ENCODE measurements at regions not wholly inside any gene's neighbourhood (a gene's known extent, or its start where the extent isn't known, plus 50 kb on each side); places are given as distances from the start of the nearest gene placed in this dataset.
"Not testable (repeated sequence)": the region's sequence is repeated elsewhere in the genome, so short reads cannot be mapped to it uniquely, and the experiment has no call there.

DNA sequence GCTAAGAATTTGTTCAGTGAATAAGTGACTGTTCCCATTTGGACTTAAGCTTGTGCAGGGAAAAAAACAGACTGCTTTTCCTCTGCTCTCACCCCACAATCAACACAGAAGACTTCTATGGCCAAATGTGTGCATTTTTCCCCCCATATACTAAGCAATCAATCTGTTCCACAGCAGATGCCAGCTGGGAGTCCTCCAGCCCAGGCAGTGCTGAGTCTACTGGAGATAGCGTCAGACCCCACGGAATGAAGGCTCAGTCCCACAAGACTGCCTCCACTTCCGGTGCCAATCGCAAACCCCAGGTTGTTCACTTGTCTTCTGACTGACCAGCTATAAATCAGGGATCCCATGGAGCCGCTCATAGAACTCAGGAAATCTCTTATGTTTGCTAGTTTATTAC lies 69.5 kb upstream of the ANKRD10 start:
- Histone ChIP-seq H3K4me3 (ENCODE audit: low read length in 2 of 2) (no peak overlapping the region), H3K9me3 (ENCODE audit: control insufficient read depth, low read length) (no peaks in the 10 kb centered on the region), H3K27ac (ENCODE audit: low read depth in 1 of 2, low read length in 2 of 2) (no peak overlapping the region), H3K4me1 (ENCODE audit: control insufficient read depth in 1 of 2, insufficient read depth in 2 of 2, low read length in 2 of 2) (no peaks in the 10 kb centered on the region), H3K36me3 (ENCODE audit: control insufficient read depth in 1 of 2, insufficient read depth in 2 of 2, low read length in 1 of 2) (no peaks in the 10 kb centered on the region), H3K27me3 (ENCODE audit: control insufficient read depth in 1 of 2, insufficient read depth in 2 of 2, low read length in 1 of 2) (no peaks in the 10 kb centered on the region)
- WGBS, 2 donors, result 49 to 50% methylated on average over 5 of the region's 5 CpGs
- DNase-seq (no peak), ATAC-seq (ENCODE audit: low FRiP score) (no peak)
- intact Hi-C loops (cut with DNase I), result no loop called here

DNA sequence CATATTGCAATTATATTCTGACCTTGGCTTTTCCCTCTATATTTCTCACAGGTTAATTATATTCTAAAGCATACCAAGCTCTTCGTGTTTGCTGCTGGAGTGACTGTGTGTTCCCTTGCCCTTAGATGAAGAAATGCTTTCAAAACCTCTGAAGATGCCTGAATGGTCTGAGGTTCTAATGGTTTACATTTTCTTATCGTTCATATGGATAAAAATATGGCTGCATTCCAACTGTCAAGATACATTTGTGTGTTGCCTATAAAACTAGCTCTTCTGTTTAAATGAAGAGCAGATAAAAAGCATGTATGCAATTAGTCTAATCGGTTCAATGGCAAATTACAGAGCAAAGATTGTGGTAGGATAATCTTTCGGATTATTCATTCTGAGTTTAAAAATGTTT lies 68.4 kb upstream of the ANKRD10 start:
- Histone ChIP-seq H3K27me3 (ENCODE audit: control insufficient read depth in 1 of 2, insufficient read depth in 2 of 2, low read length in 1 of 2) (no peaks in the 10 kb centered on the region), H3K36me3 (ENCODE audit: control insufficient read depth in 1 of 2, insufficient read depth in 2 of 2, low read length in 1 of 2) (no peaks in the 10 kb centered on the region), H3K4me3 (ENCODE audit: low read length in 2 of 2) (no peak overlapping the region), H3K9me3 (ENCODE audit: control insufficient read depth, low read length) (no peaks in the 10 kb centered on the region), H3K4me1 (ENCODE audit: control insufficient read depth in 1 of 2, insufficient read depth in 2 of 2, low read length in 2 of 2) (no peaks in the 10 kb centered on the region), H3K27ac (ENCODE audit: low read depth in 1 of 2, low read length in 2 of 2) (no peak overlapping the region)
- ATAC-seq (ENCODE audit: low FRiP score) (no peak), DNase-seq (no peak)
- intact Hi-C loops (cut with DNase I), result no loop called here
- 65 to 68% methylated on average over 4 of the region's 4 CpGs for WGBS, 2 donors

DNA sequence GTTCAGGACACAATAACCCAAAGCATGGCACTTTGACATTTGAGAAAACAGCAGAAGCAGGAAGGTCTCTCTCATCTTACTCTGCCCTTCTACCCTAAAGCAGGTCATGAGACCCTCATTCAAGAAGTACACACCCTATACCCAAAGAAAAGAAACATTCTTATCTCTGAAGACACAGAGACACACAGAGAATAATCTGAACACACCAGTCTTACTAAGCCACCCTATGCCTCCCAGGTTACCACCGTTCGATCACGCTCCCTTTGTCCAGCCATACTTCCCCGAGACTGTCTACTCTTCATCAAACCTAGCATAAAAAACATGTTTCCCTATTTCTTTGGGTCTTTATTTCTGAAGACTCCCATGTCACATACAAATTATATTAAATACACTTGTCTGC lies 66.5 kb upstream of the ANKRD10 start:
- no peaks in the 10 kb centered on the region for H3K4me1 ChIP-seq (ENCODE audit: control insufficient read depth in 1 of 2, insufficient read depth in 2 of 2, low read length in 2 of 2)
- H3K9me3 ChIP-seq (ENCODE audit: control insufficient read depth, low read length), result no peaks in the 10 kb centered on the region
- no peaks in the 10 kb centered on the region for H3K36me3 ChIP-seq (ENCODE audit: control insufficient read depth in 1 of 2, insufficient read depth in 2 of 2, low read length in 1 of 2)
- intact Hi-C loops (cut with DNase I), result no loop called here
- no peaks in the 10 kb centered on the region for H3K27me3 ChIP-seq (ENCODE audit: control insufficient read depth in 1 of 2, insufficient read depth in 2 of 2, low read length in 1 of 2)
- 88 to 91% methylated on average over 4 of the region's 4 CpGs for WGBS, 2 donors
- no peak overlapping the region for H3K27ac ChIP-seq (ENCODE audit: low read depth in 1 of 2, low read length in 2 of 2)
- no peak for DNase-seq
- no peak overlapping the region for H3K4me3 ChIP-seq (ENCODE audit: low read length in 2 of 2)
- no peak for ATAC-seq (ENCODE audit: low FRiP score)

DNA sequence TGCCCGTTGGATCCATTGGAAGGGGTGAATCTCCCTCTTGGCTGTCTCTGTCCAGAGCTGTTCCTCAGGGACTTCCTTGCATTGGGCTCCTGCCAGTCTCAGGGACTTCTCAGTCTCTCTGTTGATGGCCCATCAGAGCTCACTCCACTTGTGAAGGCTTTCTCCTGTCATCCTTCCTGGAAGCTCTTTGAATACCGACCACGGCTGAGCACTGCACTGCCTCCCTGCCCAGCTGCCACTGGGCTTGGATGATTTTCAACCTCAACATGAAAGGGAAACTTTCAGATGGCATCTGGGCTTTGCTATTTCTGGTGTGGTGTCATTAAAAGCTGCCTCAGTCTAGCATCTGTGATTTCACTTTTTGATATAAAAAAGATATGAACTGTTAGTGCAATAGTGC lies 66.1 kb upstream of the ANKRD10 start:
- Histone ChIP-seq H3K9me3 (ENCODE audit: control insufficient read depth, low read length) (no peaks in the 10 kb centered on the region), H3K4me1 (ENCODE audit: control insufficient read depth in 1 of 2, insufficient read depth in 2 of 2, low read length in 2 of 2) (no peaks in the 10 kb centered on the region), H3K36me3 (ENCODE audit: control insufficient read depth in 1 of 2, insufficient read depth in 2 of 2, low read length in 1 of 2) (no peaks in the 10 kb centered on the region), H3K4me3 (ENCODE audit: low read length in 2 of 2) (no peak overlapping the region), H3K27me3 (ENCODE audit: control insufficient read depth in 1 of 2, insufficient read depth in 2 of 2, low read length in 1 of 2) (no peaks in the 10 kb centered on the region), H3K27ac (ENCODE audit: low read depth in 1 of 2, low read length in 2 of 2) (no peak overlapping the region)
- 35 to 47% methylated on average over 3 of the region's 3 CpGs for WGBS, 2 donors
- no peak for ATAC-seq (ENCODE audit: low FRiP score)
- DNase-seq, result no peak
- intact Hi-C loops (cut with DNase I), result no loop called here

DNA sequence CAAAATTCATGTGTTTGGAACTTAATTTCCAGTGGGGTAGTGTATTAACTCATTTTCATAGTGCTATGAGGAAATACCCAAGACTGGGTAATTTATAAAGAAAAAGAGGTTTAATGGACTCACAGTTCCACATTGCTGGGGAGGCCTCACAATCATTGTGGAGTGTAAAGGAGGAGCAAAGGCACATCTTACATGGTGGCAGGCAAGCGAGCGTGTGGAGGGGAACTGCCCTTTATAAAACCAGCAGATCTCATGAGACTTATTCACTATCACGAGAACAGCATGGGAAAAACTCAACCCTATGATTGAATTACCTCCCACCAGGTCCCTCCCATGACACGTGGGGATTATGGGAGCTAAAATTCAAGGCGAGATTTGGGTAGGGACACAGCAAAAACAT lies 64.3 kb upstream of the ANKRD10 start:
- WGBS, 2 donors, result 88 to 92% methylated on average over 5 of the region's 5 CpGs
- DNase-seq; H3K4me3 ChIP-seq (ENCODE audit: low read length in 2 of 2); H3K9me3 ChIP-seq (ENCODE audit: control insufficient read depth, low read length); H3K27me3 ChIP-seq (ENCODE audit: control insufficient read depth in 1 of 2, insufficient read depth in 2 of 2, low read length in 1 of 2); intact Hi-C loops (cut with DNase I); H3K36me3 ChIP-seq (ENCODE audit: control insufficient read depth in 1 of 2, insufficient read depth in 2 of 2, low read length in 1 of 2); ATAC-seq (ENCODE audit: low FRiP score); H3K27ac ChIP-seq (ENCODE audit: low read depth in 1 of 2, low read length in 2 of 2); H3K4me1 ChIP-seq (ENCODE audit: control insufficient read depth in 1 of 2, insufficient read depth in 2 of 2, low read length in 2 of 2): not testable (repeated sequence)

DNA sequence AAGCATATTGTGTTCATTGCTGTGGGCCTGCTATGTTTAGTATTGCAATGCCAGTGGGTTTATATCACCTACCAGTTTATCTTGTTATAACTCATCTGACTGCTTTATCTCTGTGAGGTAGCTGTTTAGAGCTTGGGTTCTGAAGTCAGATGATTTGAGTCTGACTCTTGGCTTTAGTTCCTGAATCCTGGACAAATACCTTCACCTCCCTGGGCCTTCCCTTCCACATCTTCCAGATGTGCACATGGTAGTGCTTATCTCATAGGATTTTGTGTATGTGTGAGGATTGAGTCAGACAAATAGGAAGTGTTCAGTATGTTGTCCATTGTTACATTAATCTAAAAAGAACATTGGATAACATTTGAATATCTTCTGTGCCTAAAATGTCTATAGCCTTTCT lies 63.5 kb upstream of the ANKRD10 start:
- H3K36me3 ChIP-seq (ENCODE audit: control insufficient read depth in 1 of 2, insufficient read depth in 2 of 2, low read length in 1 of 2), result no peaks in the 10 kb centered on the region
- no peak for DNase-seq
- no peaks in the 10 kb centered on the region for H3K27me3 ChIP-seq (ENCODE audit: control insufficient read depth in 1 of 2, insufficient read depth in 2 of 2, low read length in 1 of 2)
- H3K4me1 ChIP-seq (ENCODE audit: control insufficient read depth in 1 of 2, insufficient read depth in 2 of 2, low read length in 2 of 2), result no peaks in the 10 kb centered on the region
- H3K9me3 ChIP-seq (ENCODE audit: control insufficient read depth, low read length), result no peaks in the 10 kb centered on the region
- no peak overlapping the region for H3K27ac ChIP-seq (ENCODE audit: low read depth in 1 of 2, low read length in 2 of 2)
- H3K4me3 ChIP-seq (ENCODE audit: low read length in 2 of 2), result no peak overlapping the region
- no peak for ATAC-seq (ENCODE audit: low FRiP score)
- intact Hi-C loops (cut with DNase I), result no loop called here

DNA sequence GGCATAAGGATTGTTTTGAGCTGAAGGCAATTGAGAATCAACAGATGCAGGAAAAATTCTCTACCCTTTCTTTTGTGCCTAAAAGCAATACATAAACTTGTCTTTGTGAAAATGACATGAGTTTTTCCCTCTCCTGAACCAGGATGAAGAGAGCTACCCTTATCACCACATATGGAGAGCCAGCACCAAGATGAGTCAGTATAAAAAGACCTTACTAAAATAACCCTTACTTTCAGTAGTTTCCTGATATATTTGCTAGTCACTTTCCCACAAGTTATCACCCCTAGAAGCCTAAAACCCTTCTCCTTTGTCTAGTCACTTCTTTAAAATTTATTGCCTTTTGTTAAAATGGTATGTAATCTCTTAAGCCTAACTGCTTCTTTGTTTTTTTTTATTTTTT lies 61.9 kb upstream of the ANKRD10 start:
- intact Hi-C loops (cut with DNase I), result no loop called here
- no peaks in the 10 kb centered on the region for H3K9me3 ChIP-seq (ENCODE audit: control insufficient read depth, low read length)
- H3K27ac ChIP-seq (ENCODE audit: low read depth in 1 of 2, low read length in 2 of 2), result no peak overlapping the region
- H3K27me3 ChIP-seq (ENCODE audit: control insufficient read depth in 1 of 2, insufficient read depth in 2 of 2, low read length in 1 of 2), result no peaks in the 10 kb centered on the region
- H3K4me1 ChIP-seq (ENCODE audit: control insufficient read depth in 1 of 2, insufficient read depth in 2 of 2, low read length in 2 of 2), result no peaks in the 10 kb centered on the region
- ATAC-seq (ENCODE audit: low FRiP score), result no peak
- H3K36me3 ChIP-seq (ENCODE audit: control insufficient read depth in 1 of 2, insufficient read depth in 2 of 2, low read length in 1 of 2), result no peaks in the 10 kb centered on the region
- DNase-seq, result no peak
- H3K4me3 ChIP-seq (ENCODE audit: low read length in 2 of 2), result no peak overlapping the region

DNA sequence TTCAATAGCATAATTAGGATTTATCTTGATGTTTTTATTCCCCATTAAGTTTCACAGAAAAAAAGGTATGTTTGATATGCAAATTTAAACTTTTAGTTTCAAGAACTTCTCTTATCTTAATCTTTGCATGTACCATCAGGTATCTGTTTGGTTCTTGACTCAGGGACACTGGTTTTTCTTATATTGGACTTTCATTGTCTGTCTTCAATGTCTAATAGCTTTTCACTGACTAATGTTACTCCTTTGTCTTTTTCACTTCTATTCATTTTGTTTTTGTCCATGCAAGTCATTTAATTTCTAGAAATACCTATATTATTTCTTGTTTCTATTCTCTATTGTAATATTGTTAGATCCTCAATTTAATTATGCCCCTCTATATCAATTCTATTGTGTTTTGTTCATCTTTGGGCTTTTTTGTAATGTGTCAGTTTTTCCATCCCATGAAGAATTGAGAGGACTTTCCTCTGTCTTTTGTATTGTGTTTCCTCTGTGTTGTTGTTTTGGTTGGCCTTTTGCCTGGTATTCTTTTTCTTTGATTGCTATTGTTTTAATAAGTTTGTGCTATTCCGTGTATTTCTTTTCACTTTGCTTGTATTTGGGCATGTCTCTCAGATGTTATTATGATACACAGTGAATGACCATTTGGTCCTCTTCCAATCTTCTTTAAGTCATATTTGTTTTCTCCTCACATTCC lies 58.3 kb upstream of the ANKRD10 start:
- no peak for ATAC-seq (ENCODE audit: low FRiP score)
- no peak for DNase-seq

DNA sequence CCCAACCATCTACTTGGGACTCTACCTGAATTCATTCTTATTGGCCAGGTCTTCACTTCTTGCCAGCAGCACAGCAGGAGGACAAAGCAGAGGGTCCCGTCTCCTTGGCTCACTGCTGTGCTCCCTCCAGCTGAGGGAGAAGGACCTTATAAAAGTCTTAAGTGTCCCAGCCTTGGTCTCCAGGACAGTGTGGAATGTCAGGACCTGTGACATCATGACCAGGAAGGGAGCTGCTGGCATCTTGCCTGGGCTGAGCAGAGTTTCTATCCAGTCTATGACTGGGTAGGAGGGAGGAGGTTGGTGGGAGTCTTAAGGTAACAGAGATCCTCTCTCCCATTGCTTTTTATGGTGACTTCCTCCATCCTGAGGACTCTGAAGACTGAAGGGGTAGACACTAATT lies 56.6 kb upstream of the ANKRD10 start:
- Histone ChIP-seq H3K9me3 (ENCODE audit: control insufficient read depth, low read length) (no peaks in the 10 kb centered on the region), H3K27ac (ENCODE audit: low read depth in 1 of 2, low read length in 2 of 2) (no peak overlapping the region), H3K36me3 (ENCODE audit: control insufficient read depth in 1 of 2, insufficient read depth in 2 of 2, low read length in 1 of 2) (no peaks in the 10 kb centered on the region), H3K27me3 (ENCODE audit: control insufficient read depth in 1 of 2, insufficient read depth in 2 of 2, low read length in 1 of 2) (no peaks in the 10 kb centered on the region), H3K4me1 (ENCODE audit: control insufficient read depth in 1 of 2, insufficient read depth in 2 of 2, low read length in 2 of 2) (no peaks in the 10 kb centered on the region), H3K4me3 (ENCODE audit: low read length in 2 of 2) (no peak overlapping the region)
- intact Hi-C loops (cut with DNase I), result no loop called here
- ATAC-seq (ENCODE audit: low FRiP score) (no peak), DNase-seq (no peak)
- WGBS, 2 donors, result 85 to 94% methylated on average over 1 of the region's 1 CpG

More for the DNA sequence above, 58.3 kb upstream of the ANKRD10 start:
- Histone ChIP-seq H3K27ac (ENCODE audit: low read depth in 1 of 2, low read length in 2 of 2) (no peak overlapping the region), H3K4me3 (ENCODE audit: low read length in 2 of 2) (no peak overlapping the region), H3K4me1 (ENCODE audit: control insufficient read depth in 1 of 2, insufficient read depth in 2 of 2, low read length in 2 of 2) (no peaks in the 10 kb centered on the region), H3K9me3 (ENCODE audit: control insufficient read depth, low read length) (no peaks in the 10 kb centered on the region), H3K36me3 (ENCODE audit: control insufficient read depth in 1 of 2, insufficient read depth in 2 of 2, low read length in 1 of 2) (no peaks in the 10 kb centered on the region), H3K27me3 (ENCODE audit: control insufficient read depth in 1 of 2, insufficient read depth in 2 of 2, low read length in 1 of 2) (no peaks in the 10 kb centered on the region)
- WGBS, 2 donors, result 72 to 73% methylated on average over 1 of the region's 1 CpG
- intact Hi-C loops (cut with DNase I), result no loop called here

Data from aorta (tissue), 5 donors.